Activated CD8-positive, alpha-beta memory T cell treated with anti-CD3 and anti-CD28 coated beads for 36 hours (primary cell): ENCODE measurements at regions not wholly inside any gene's neighbourhood (a gene's known extent, or its start where the extent isn't known, plus 50 kb on each side); places are given as distances from the start of the nearest gene placed in this dataset.

ENCODE experiments used
- CTCF ChIA-PET: fragments of 350-600 bp; sonication (Branson Sonifier 250); formaldehyde crosslinking; loops from one replicate; lab custom pipeline; 2021; ENCODE audit warnings: antibody characterized with exemption; lab: Charles Lee
- POLR2A ChIA-PET: fragments of 350-600 bp; sonication (Branson Sonifier 250); formaldehyde crosslinking; loops from one replicate; lab custom pipeline; 2021; ENCODE audit warnings: antibody characterized with exemption; lab: Charles Lee

DNA sequence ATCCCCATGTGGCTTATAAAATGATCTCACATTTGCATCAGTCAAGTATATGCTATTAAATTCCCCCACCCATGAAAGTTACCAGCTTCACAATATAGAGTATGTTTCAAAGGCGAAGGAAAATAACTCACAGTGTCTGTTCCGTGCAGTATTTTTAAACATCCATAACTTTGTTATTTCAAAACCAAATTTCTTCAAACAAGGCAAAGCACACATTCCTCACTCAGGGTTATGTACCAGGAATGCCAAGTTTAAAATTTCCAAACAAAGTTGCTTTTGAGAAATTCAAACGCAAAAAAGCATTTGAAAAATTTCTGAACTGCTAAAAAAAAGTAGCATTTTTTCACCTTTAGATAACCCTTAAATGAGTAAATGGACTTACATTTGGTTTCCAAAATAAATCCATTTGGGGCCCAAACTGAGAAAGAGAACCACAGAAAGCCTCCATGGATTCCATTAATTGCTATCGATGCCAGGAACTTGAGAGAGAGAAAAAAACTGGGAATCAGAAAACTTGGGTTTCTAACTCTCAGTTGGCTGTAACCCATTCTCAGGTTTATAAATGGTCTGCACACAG is 149.5 kb downstream of the SLC30A10 start:
- CTCF ChIA-PET, result no interaction called here
- POLR2A ChIA-PET, result no interaction called here

DNA sequence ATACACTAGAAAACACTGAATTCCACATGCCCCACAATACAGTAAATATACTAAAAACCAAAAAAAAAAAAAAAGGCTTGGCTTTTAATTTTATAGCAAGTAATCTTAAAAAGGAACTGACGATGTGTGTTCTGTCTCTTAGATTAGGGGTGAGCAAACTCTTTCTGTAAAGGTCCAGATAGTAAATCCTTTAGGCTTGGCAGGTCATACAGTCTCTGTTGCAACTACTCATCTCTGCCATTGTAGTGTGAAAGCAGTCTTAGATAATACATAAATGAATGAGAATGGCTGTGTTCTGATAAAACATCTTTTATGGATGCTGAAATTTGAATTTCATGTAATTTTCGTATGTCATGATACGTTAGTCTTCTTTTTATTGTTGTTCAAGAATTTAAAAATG is 150.2 kb downstream of the SLC30A10 start:
- ChIA-PET CTCF (no interaction called here), POLR2A (no interaction called here)

DNA sequence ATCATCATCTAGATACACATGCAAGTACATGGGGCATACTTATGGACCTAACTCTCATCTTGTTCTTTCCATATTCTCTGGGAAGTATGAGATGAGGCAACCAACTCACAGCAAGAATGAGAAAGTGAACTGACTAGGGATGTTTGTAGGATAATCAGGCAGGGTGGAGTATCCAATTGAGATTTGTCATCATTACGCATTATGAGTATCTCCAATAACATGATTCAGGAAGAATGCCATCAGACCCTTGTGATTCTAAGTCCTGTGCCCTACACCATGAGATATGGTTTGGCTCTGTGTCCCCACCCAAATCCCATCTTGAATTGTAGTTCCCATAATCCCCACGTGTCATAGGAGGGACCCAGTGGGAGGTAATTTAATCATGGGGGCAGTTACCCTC is 154.0 kb downstream of the SLC30A10 start:
- ChIA-PET CTCF (no interaction called here), POLR2A (no interaction called here)

DNA sequence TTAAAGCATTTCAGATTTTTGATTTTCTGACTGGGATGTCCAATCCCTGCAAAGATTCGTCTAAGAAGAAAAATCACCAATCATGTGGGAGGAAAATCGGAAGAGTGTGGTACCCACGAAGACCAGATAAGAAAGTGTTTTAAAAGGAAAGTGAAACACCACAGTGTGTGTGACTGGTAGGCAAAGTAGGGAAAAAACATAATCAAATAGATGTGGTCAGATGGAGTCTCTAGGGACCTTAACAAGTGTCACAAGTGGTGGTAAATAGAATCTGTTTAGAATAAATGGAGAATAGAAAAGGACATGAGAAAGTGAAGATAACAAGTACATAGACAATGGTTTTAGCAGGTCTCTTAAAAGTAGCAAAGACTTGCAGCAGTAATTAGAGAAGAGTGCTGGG is 154.6 kb downstream of the SLC30A10 start:
- ChIA-PET POLR2A (no interaction called here), CTCF (interaction anchor here (0.6 kb wide), 1 partner anchor 148 kb away, joined by 4 read pairs; no protein-coding TSS in a partner anchor)

DNA sequence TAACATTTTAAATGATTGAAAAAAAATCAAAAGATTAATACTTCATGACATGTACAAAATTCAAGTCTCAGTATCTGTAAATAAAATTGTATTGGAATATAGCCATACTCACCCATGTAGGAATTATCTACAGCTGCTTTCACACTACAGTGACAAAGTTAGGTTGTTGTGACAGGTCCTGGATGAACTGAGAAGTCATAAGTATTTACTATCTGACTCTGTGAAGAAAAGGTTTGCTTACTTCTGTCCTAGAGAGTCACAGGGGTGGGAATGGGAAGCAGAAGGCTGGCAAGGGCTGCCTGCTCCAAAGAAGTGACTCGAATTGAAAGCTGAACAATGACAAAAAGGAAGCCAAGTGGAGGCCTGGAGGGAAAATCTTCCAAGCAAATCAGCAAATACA is 155.2 kb downstream of the SLC30A10 start:
- ChIA-PET POLR2A (no interaction called here), CTCF (interaction anchor here (0.6 kb wide), 1 partner anchor 149 kb away, joined by 4 read pairs; no protein-coding TSS in a partner anchor)

DNA sequence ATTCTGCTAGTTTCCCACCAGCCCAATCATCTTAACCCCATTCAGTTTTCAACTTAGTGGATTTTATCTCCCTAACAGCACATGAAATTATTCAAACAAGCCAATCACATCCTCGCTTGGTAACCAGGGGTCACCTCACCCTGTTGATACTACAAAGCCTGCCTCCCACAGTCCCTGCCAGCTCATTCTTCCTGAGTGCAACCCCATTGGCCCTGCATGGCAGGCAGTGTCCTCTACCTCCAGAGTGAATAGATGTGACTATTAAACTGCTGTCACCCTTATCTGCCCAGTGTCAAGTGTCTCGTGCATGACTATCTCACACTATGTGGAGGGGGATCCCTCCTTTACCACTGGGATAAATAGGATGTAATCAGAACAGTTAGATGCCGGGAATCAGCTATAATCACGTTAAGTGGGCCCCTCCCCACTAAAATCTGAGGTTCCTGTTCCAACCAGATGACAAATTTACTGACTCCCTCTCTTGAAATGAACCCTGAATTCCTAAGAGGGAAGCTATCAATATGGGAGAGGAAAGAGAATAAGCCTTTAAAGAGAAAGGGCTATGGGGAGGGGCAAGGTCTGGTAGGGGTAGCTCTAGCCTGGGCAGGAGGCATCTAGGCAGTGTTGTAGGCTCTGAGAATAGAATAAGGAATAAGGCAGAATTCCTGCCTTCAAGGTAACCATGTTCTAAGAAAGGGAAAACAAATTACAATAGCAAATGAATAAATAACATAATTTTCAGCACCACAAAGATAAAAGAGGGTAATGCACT is 155.9 kb downstream of the SLC30A10 start:
- POLR2A ChIA-PET, result interaction anchor here (0.7 kb wide), 1 partner anchor 37 kb away, joined by 3 read pairs; no protein-coding TSS in a partner anchor
- CTCF ChIA-PET, result no interaction called here

DNA sequence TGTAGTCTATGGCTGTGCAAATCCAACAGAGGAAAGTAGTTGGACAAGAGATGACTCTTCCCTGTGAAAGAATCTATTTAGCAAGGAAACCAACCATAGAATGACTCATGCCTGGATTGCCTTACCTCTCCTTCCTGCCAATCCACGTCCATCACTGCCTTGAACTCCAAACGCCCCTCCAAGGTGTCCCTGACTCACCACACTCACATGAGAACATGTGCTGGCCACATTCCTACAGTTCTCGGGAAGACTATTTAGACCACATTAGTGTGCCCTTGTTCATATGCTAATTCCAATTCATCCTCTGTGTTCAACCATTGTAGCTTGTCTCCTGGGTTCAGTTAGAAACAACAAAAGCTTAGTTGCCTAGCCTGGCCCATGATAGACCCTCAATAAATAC is 157.3 kb downstream of the SLC30A10 start:
- POLR2A ChIA-PET, result no interaction called here
- CTCF ChIA-PET, result no interaction called here

DNA sequence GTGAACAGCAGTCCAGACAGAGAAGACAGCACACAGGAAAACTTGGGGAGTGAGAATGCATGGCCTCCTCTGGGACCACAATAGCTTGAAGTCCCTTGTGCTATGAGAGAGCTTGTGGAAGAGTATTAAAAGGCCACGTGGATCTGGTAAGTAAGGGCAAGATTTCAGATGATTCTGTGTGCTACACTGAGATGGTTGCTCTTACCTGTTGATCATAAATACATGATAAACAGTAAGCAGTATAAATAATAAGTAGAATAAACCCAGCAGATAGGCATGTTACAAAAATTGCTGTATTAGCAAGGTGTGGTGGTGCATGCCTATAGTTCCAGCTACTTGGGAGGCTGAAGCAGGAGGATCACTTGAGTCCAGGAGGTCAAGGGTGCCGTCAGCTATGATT is 150.4 kb upstream of the ZC3H11B start:
- POLR2A ChIA-PET, result no interaction called here

DNA sequence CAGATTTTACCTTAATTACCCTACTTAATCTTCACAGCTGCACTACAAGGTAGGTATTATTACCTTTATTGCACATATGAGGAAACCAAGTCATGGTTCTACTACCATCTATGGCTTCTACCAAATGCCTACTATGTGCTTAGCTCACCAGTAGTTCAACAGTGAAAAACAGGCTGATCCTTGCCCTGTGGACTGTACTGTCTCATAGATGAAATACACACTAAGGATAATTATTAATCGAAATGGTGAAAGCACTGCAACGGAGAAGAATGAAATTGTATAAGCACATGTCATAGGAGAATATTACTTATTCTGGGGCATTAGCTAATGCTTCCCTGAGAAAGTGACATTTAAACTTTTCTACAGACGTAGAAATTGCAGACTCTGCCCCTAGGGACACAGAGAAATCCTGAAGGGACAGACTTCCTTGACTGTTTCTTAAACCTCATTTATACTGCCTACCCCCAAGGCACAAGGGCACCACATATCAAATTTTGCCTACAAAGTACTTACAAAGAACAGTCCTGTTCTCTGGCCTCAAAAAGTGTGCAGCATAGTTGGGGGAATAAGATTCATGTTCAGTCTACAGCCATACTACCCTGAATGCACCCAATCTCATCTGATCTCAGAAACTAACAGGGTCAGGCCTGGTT is 148.4 kb upstream of the ZC3H11B start:
- ChIA-PET POLR2A (no interaction called here), CTCF (no interaction called here)

More for the DNA sequence above, 150.4 kb upstream of the ZC3H11B start:
- CTCF ChIA-PET, result no interaction called here

DNA sequence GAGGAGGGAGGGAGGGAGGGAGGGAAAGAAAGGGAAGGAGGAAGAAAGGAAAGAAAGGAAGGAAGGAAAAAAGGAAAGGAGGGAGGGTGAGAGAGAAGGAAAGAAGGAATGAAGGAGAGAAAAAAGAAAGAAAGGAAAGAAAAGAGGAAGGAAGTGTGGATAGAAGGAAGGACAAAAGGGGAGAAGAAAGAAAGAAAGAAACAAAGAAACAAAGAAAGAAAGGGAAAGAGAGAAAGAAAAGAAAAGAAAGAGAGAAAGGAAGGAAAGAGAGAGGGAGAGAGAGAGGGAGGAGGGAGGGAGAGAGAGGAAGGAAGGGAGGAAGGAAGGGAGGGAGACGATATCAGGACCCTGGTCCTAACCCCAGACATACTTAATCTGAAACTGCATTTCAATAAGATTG is 146.2 kb upstream of the ZC3H11B start:
- ChIA-PET POLR2A (no interaction called here), CTCF (no interaction called here)

DNA sequence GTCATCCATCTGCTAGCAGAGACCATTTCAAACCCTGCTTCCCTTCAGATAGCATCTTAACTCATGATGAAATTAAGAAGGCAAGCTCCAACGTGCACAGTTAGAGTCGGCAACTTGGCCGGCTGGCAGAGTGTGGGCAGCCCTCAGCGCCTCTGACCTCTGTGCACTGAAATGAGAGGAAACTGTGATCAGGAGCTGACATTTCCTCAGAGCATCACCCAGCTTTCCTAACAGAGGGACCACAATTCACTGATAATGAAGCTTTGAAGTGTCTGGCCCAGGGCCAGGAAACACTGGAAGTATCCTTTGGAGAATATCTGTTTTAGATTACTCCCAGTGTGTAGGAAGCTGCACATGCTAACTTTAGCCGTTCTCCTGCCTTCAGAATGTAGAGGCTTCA is 145.0 kb upstream of the ZC3H11B start:
- POLR2A ChIA-PET, result no interaction called here
- CTCF ChIA-PET, result no interaction called here

DNA sequence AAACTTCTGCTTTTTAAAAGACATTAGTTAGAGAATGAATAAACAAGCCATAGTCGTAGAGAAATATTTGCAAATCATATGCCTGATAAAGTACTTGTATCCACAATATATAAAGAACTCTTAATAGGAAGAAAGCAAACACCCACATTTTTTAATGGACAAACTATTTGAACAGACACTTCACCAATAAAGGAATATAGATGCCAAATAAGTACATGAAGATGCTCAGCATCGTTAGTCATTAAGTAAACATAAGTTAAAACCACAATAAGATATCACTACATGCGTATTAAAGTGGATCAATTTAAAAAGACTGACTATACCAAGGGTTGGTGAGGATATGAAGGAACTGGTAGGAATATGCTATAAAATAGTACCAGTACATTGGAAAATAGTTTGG is 142.3 kb upstream of the ZC3H11B start:
- ChIA-PET POLR2A (no interaction called here), CTCF (no interaction called here)

DNA sequence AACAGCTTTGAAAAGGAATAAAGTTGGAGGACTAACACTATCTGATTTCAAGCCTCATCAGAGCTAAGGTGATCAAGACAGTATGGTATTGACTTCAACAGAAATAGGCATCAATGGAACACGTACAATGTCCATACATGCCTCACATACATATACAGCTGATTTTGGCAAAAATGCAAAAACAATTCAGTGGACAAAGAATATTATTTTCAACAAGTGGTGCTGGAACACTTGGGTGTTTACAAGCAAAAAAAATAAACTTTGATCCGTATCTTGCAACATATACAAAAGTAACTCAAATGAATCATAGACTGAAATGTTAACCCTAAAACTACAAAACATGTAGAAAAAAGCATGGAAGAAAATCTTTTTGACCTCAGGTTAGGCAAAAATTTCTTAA is 141.9 kb upstream of the ZC3H11B start:
- ChIA-PET CTCF (no interaction called here), POLR2A (no interaction called here)

DNA sequence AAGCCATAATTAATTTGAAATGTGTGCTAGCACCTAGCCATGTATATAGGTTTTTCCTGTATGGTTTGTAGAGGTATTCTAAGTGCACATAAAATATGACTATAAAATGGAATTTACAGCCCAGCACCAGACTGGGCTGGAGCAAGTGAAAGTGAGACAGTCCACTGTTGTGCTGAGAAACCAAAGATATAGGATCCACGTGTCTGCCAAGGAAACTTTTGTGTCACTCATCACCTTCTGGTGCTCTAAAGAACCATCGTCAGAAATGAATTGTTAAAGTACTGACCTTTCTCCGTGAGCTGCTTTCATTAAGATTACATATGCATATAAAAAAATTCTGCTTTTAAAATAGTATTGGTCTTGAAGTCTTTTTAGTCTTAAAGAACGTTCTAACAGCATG is 141.0 kb upstream of the ZC3H11B start:
- ChIA-PET CTCF (no interaction called here), POLR2A (no interaction called here)

DNA sequence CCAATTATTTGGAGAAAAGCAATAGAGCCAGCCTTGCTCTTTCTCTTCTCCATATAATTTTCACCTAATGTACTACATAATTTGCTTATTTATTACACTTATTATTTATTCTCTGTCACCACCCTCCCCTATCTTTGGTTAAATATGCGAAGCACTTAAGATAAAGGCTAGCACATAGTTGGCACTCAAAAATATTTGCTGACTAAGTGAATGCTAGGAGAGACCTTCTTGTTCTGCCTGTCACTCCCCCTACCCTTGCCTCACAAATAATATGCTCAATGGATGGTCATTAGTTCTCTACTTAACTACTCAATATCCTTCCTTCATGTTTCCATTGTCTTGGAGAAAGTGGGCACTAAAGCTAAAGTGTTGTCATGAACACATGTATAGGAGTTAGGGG is 139.7 kb upstream of the ZC3H11B start:
- CTCF ChIA-PET, result no interaction called here
- POLR2A ChIA-PET, result no interaction called here

DNA sequence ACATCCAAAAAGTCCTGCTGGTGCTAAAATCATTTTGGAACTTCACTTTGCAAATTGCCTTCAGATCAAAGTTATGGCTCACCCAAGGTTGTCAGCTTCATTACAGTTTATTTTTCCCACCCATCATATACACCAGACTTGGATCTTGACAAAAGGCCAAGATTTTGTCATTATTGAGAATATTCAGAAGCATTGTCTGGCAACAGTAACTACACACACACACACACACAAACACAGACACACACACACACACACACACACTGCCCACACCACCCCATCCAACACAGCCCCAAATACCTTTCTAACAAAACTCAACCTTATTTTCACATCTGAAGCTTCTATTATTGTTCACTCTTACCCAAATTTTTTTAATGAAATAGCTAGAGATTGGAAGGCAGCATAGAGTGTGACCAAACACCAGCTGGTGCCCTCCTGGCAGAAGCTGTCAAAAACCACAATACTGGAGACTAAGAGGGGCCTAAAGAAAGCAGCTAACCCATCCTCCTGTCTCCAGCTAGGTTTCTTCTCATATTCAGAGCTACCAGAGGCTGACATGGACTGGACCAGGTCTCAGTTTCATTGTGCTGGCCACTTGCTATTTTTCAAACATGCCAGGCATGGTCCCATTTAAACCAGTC is 139.1 kb upstream of the ZC3H11B start:
- POLR2A ChIA-PET, result no interaction called here
- CTCF ChIA-PET, result no interaction called here

DNA sequence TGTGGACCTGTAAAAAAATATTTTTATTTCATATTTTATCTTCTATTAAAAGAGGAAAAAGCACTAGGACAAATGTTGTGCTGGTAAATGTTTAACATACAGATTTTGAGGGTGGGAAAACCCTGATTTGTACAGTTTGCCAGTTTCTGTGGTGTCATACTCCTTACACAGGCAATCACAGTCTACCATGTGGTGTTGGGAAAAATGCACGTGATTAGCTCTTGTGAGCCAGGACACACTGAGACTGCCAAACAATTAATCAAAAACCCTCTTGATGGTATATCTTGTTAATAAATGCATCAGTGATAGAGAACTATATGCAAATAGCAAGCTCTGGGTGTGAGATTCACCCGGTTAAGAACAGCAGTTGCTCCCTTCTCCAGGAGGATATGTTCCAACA is 136.5 kb upstream of the ZC3H11B start:
- ChIA-PET CTCF (no interaction called here), POLR2A (no interaction called here)

DNA sequence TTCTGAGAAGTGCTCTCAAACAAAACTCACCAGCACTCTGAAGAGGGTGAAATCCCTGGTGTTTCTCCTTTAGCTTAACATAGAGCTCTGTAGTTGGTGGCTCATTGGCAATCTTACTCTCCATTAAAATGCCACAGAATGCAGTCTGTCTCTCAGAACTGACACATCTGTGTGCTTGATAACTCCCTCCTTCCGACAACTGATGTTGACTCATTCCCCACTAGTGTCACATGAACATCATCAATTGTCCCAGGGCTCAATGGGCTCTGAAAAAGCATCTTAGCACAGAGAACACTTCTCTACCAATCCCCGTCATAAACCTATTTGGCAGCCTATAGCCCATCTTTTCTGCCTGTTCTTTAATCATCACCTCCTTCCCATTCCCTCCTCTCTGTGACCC is 133.2 kb upstream of the ZC3H11B start:
- ChIA-PET CTCF (no interaction called here), POLR2A (no interaction called here)

DNA sequence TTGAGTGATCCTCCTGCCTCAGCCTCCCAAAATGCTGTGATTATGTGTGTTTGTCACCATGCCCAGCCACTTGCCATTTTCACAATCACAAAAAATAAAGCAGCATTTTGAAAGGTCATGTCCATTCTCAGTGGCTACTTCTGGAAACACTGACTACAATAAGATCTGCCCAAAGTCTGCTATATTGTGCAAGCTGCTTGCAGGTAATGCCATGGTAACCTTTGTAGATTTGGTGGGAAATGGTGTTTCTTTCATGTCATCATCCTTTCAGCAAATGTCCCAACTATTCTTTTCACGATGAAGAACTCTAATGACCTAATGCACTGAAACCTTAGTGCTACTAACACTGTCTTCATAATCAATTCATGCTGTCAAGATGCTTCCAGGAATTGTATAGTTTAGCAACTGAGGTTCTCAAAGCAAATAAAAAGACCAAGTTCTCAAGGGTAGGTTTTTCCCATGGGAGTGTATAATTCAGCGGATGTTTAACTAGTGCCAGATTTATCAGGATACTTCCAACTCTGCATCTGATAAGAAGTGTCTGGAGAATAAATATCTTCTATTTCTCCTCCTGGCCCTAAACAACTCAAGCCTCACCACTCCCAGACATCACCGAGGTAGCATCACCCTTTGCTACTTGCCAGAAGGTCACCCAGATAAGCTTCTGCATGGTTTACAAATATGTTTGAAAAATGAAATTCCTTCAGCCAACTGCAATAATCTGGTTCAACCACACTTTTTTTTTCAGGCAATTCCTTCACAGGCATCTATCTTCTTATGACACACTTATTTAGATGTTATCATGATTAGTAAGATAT is 132.0 kb upstream of the ZC3H11B start:
- ChIA-PET POLR2A (no interaction called here), CTCF (no interaction called here)
